Psoas muscle (tissue), 7 donors: ENCODE measurements at regions not wholly inside any gene's neighbourhood (a gene's known extent, or its start where the extent isn't known, plus 50 kb on each side); places are given as distances from the start of the nearest gene placed in this dataset.

Source experiments
- ATAC-seq, 4 donors: fragments of 200-7000 bp; cut with Tn5 transposase; one replicate each; pipeline ENCODE4 v1.9.1; 2020; ENCODE audit warnings: moderate library complexity in 3 of 4, mild to moderate bottlenecking in 2 of 4
- DNase-seq, 2 donors: peaks; one replicate each; pipeline ENCODE4 v3.0.0-alpha.2; 2020
- H3K27ac ChIP-seq: fragments of 200-600 bp; one replicate; pipeline ENCODE4 v1.8.0; 2022
- H3K27me3 ChIP-seq, 3 donors: fragments of 200-600 bp in 1 of 3; one replicate each; pipeline versions ENCODE4 v1.6.1 to v1.8.0; 2013 to 2022; ENCODE audit warnings: low read length in 2 of 3, mild to moderate bottlenecking in 2 of 3, moderate library complexity in 1 of 3; ENCODE audit not compliant: insufficient read depth in 3 of 3
- H3K36me3 ChIP-seq, 2 donors: fragments of 200-600 bp in 1 of 2; one replicate each; pipeline versions ENCODE4 v1.6.1 to v1.8.0; 2013 to 2022; ENCODE audit warnings: low read depth in 1 of 2, mild to moderate bottlenecking in 1 of 2, moderate library complexity in 1 of 2; ENCODE audit not compliant: insufficient read depth in 1 of 2
- H3K4me1 ChIP-seq: fragments of 200-600 bp; one replicate; pipeline ENCODE4 v1.8.0; 2022
- H3K4me3 ChIP-seq: fragments of 200-600 bp; one replicate; pipeline ENCODE4 v1.8.0; 2022; ENCODE audit warnings: mild to moderate bottlenecking
- H3K9me3 ChIP-seq: fragments of 200-600 bp; one replicate; pipeline ENCODE4 v1.8.0; 2022
- CTCF ChIP-seq: fragments of 200-600 bp; IDR thresholded peaks from one replicate; pipeline ENCODE4 v1.8.0; 2022; ENCODE audit warnings: antibody characterized with exemption
- WGBS, 3 donors: extraction: QIAGEN DNeasy Blood & Tissue Kit; methylation state at CpG; one replicate each; pipeline versions ENCODE4 v1.1.6 to v1.1.7; 2013; 5-methylcytosine and 5-hydroxymethylcytosine counted together
- intact Hi-C, 2 donors: fragments of 100-400 bp; cut with DNase I; formaldehyde crosslinking; loops; one replicate each; pipeline versions ENCODE4 v1.11.0 to v1.14.2; 2022
- donor health status: healthy with polysubstance abuse.
- donor health status: DM: no; HTN: no; CAD: no; lungs with moderate emphysema.
- donor health status: Bipolar disorder and iron deficiency.
- donor health status: healthy.
- donor health status: DM: yes; HTN: yes; CAD: no.
- donor health status: DM: no; HTN: no; CAD: no.
- donor health status: DM: yes; HTN: yes; CAD: no.

GRCh38 chr15:96494505-96494904 is 164.0 kb downstream of the NR2F2 start:
- TF ChIP-seq CTCF = no peak
- H3K4me3 ChIP-seq = no peak overlapping the region
- DNase-seq (no peak), ATAC-seq (no peak)
- 51 to 65% (median 60%) methylated on average over 7 of the region's 7 CpGs for WGBS, 3 donors
- intact Hi-C loops = no loop called here
- H3K27me3 ChIP-seq = peaks cover 0 to 6% (median 0%) of the 10 kb centered on the region in 3 donors
- H3K36me3 ChIP-seq = no peaks in the 10 kb centered on the region
- H3K9me3 ChIP-seq = no peaks in the 10 kb centered on the region
- no peaks in the 10 kb centered on the region for H3K4me1 ChIP-seq
- H3K27ac ChIP-seq = no peak overlapping the region

GRCh38 chr15:96495386-96495785 is 164.9 kb downstream of the NR2F2 start:
- ATAC-seq (no peak), DNase-seq (no peak)
- Histone ChIP-seq H3K4me3 (no peak overlapping the region), H3K4me1 (no peaks in the 10 kb centered on the region), H3K27ac (no peak overlapping the region), H3K27me3 (peaks cover 0 to 5% (median 0%) of the 10 kb centered on the region in 3 donors), H3K9me3 (no peaks in the 10 kb centered on the region), H3K36me3 (no peaks in the 10 kb centered on the region)
- no peak for TF ChIP-seq CTCF
- WGBS, 3 donors = 84 to 92% (median 89%) methylated on average over 5 of the region's 5 CpGs
- intact Hi-C loops = no loop called here

GRCh38 chr15:96497951-96498350 is 167.5 kb downstream of the NR2F2 start:
- intact Hi-C loops = no loop called here
- H3K9me3 ChIP-seq = no peaks in the 10 kb centered on the region
- no peak overlapping the region for H3K4me3 ChIP-seq
- H3K27ac ChIP-seq = no peak overlapping the region
- WGBS, 3 donors = 79 to 94% (median 82%) methylated on average over 7 of the region's 7 CpGs
- H3K36me3 ChIP-seq = no peaks in the 10 kb centered on the region
- ATAC-seq = no peak
- H3K4me1 ChIP-seq = no peaks in the 10 kb centered on the region
- no peak for DNase-seq
- no peak for TF ChIP-seq CTCF
- no peaks in the 10 kb centered on the region for H3K27me3 ChIP-seq

GRCh38 chr15:96500508-96500907 is 170.0 kb downstream of the NR2F2 start:
- intact Hi-C loops = no loop called here
- DNase-seq = no peak
- no peaks in the 10 kb centered on the region for H3K4me1 ChIP-seq
- no peak for ATAC-seq
- H3K27me3 ChIP-seq = no peaks in the 10 kb centered on the region
- TF ChIP-seq CTCF = no peak
- no peaks in the 10 kb centered on the region for H3K9me3 ChIP-seq
- no peak overlapping the region for H3K4me3 ChIP-seq
- no peaks in the 10 kb centered on the region for H3K36me3 ChIP-seq
- no peak overlapping the region for H3K27ac ChIP-seq
- 58 to 69% (median 65%) methylated on average over 5 of the region's 5 CpGs for WGBS, 3 donors

GRCh38 chr15:96501362-96501761 is 170.9 kb downstream of the NR2F2 start:
- Histone ChIP-seq H3K27me3 (peaks cover 0 to 2% (median 0%) of the 10 kb centered on the region in 3 donors), H3K4me3 (no peak overlapping the region), H3K4me1 (no peaks in the 10 kb centered on the region), H3K9me3 (no peaks in the 10 kb centered on the region), H3K27ac (no peak overlapping the region), H3K36me3 (no peaks in the 10 kb centered on the region)
- DNase-seq (no peak), ATAC-seq (no peak)
- no peak for TF ChIP-seq CTCF
- 82 to 93% (median 91%) methylated on average over 1 of the region's 1 CpG for WGBS, 3 donors
- intact Hi-C loops = no loop called here
